GM06990 (cell line): ENCODE measurements at regions not wholly inside any gene's neighbourhood (a gene's known extent, or its start where the extent isn't known, plus 50 kb on each side); places are given as distances from the start of the nearest gene placed in this dataset.

Source experiments
- DNase-seq: peaks from one replicate; pipeline ENCODE4 v3.0.0-alpha.2; 2011; ENCODE audit not compliant: insufficient read length; ENCODE audit errors: extremely low read depth
- H3K27me3 ChIP-seq: replicated peaks from 2 replicates; pipeline ENCODE4 v1.6.0; 2011; ENCODE audit warnings: low read length; ENCODE audit not compliant: control insufficient read depth, insufficient read depth
- H3K36me3 ChIP-seq: 2 replicates; pipeline ENCODE4 v1.5.1; 2011; ENCODE audit warnings: low read length; ENCODE audit not compliant: control insufficient read depth, insufficient read depth
- H3K4me3 ChIP-seq: replicated peaks from 2 replicates; pipeline ENCODE4 v1.5.1; 2011; ENCODE audit warnings: low read depth, mild to moderate bottlenecking, control low read depth, low read length
- CTCF ChIP-seq: IDR thresholded peaks from 2 replicates; pipeline ENCODE4 v1.5.1; 2011; ENCODE audit warnings: low read length, control low read depth, mild to moderate bottlenecking, inconsistent platforms; ENCODE audit not compliant: insufficient read depth, poor library complexity, severe bottlenecking

- TF ChIP-seq CTCF: no peak
- Histone ChIP-seq H3K36me3 (no peaks in the 10 kb centered on the region), H3K27me3 (no peaks in the 10 kb centered on the region), H3K4me3 (no peak overlapping the region)
- DNase-seq: no peak
These were observed 370.3 kb downstream of the SLC6A15 start for GRCh38 chr12:84542289-84542688.

- DNase-seq: no peak
- Histone ChIP-seq H3K4me3 (no peak overlapping the region), H3K36me3 (no peaks in the 10 kb centered on the region), H3K27me3 (no peaks in the 10 kb centered on the region)
- no peak for TF ChIP-seq CTCF
These were observed 374.9 kb downstream of the SLC6A15 start for GRCh38 chr12:84537666-84538065.

- H3K4me3 ChIP-seq: no peak overlapping the region
- H3K27me3 ChIP-seq: no peaks in the 10 kb centered on the region
- no peak for DNase-seq
- no peaks in the 10 kb centered on the region for H3K36me3 ChIP-seq
- no peak for TF ChIP-seq CTCF
These were observed 399.8 kb downstream of the SLC6A15 start for GRCh38 chr12:84512751-84513150.

- Histone ChIP-seq H3K36me3 (no peaks in the 10 kb centered on the region), H3K4me3 (no peak overlapping the region), H3K27me3 (no peaks in the 10 kb centered on the region)
- TF ChIP-seq CTCF: no peak
- no peak for DNase-seq
These were observed 403.7 kb downstream of the SLC6A15 start for GRCh38 chr12:84508851-84509260.

GRCh38 chr12:84507956-84508850 lies 404.4 kb downstream of the SLC6A15 start:
- no peak for DNase-seq
- TF ChIP-seq CTCF: peak; percentile 32
- Histone ChIP-seq H3K4me3 (no peak overlapping the region), H3K36me3 (no peaks in the 10 kb centered on the region), H3K27me3 (no peaks in the 10 kb centered on the region)
